H9 (cell line): ENCODE measurements at regions not wholly inside any gene's neighbourhood (a gene's known extent, or its start where the extent isn't known, plus 50 kb on each side); places are given as distances from the start of the nearest gene placed in this dataset.

ENCODE experiments used
- DNase-seq: peaks from one replicate; pipeline ENCODE4 v3.0.0-alpha.2; 2017
- H2AFZ ChIP-seq: one replicate; pipeline ENCODE4 v1.6.1; 2013; ENCODE audit warnings: mild to moderate bottlenecking, low read length, control low read depth, moderate library complexity
- H2AK5ac ChIP-seq: 2 replicates; pipeline ENCODE4 v1.6.1; 2013; ENCODE audit warnings: low read length, control low read depth, mixed read lengths; ENCODE audit not compliant: insufficient read length
- H2BK120ac ChIP-seq: one replicate; pipeline ENCODE4 v1.6.1; 2013; ENCODE audit warnings: low read depth, mild to moderate bottlenecking, low read length, control low read depth, inconsistent platforms; ENCODE audit not compliant: poor library complexity, severe bottlenecking
- H2BK12ac ChIP-seq: 2 replicates; pipeline ENCODE4 v1.6.1; 2013; ENCODE audit warnings: low read length, control low read depth, mixed read lengths, low read depth; ENCODE audit not compliant: insufficient read length
- H2BK15ac ChIP-seq: 2 replicates; pipeline ENCODE4 v1.6.1; 2013; ENCODE audit warnings: low read depth, low read length, control low read depth
- H2BK20ac ChIP-seq: one replicate; pipeline ENCODE4 v1.6.1; 2013; ENCODE audit warnings: low read depth, mild to moderate bottlenecking, low read length, control low read depth, inconsistent platforms; ENCODE audit not compliant: poor library complexity, severe bottlenecking
- H2BK5ac ChIP-seq: 2 replicates; pipeline ENCODE4 v1.6.1; 2013; ENCODE audit warnings: low read length, control low read depth, mixed read lengths; ENCODE audit not compliant: insufficient read length
- H3K14ac ChIP-seq: 2 replicates; pipeline ENCODE4 v1.6.1; 2013; ENCODE audit warnings: low read length, control low read depth; ENCODE audit not compliant: insufficient read depth
- H3K18ac ChIP-seq: 2 replicates; pipeline ENCODE4 v1.6.1; 2013; ENCODE audit warnings: low read depth, mild to moderate bottlenecking, mixed read lengths, low read length, control low read depth; ENCODE audit not compliant: insufficient read length
- H3K23ac ChIP-seq: 2 replicates; pipeline ENCODE4 v1.6.1; 2013; ENCODE audit warnings: low read length, control low read depth, mixed read lengths, low read depth; ENCODE audit not compliant: insufficient read length
- H3K23me2 ChIP-seq: 2 replicates; pipeline ENCODE4 v1.6.1; 2013; ENCODE audit warnings: low read depth, mild to moderate bottlenecking, mixed read lengths, low read length, control low read depth; ENCODE audit not compliant: insufficient read length, poor library complexity, severe bottlenecking
- H3K27ac ChIP-seq: 2 replicates; pipeline ENCODE4 v1.5.1; 2013; ENCODE audit warnings: low read length, control low read depth, mixed read lengths, low read depth; ENCODE audit not compliant: insufficient read length
- H3K27me3 ChIP-seq: 2 replicates; pipeline ENCODE4 v1.6.1; 2013; ENCODE audit warnings: low read length, control low read depth, inconsistent platforms; ENCODE audit not compliant: insufficient read depth
- H3K4ac ChIP-seq: 2 replicates; pipeline ENCODE4 v1.6.1; 2013; ENCODE audit warnings: low read depth, mild to moderate bottlenecking, control low read depth, inconsistent platforms, low read length, moderate library complexity
- H3K4me1 ChIP-seq: 2 replicates; pipeline ENCODE4 v1.6.1; 2013; ENCODE audit warnings: low read length, control low read depth, inconsistent platforms; ENCODE audit not compliant: insufficient read depth
- H3K4me2 ChIP-seq: 2 replicates; pipeline ENCODE4 v1.6.1; 2013; ENCODE audit warnings: low read length, control low read depth, mixed read lengths; ENCODE audit not compliant: insufficient read length, insufficient read depth
- H3K56ac ChIP-seq: 2 replicates; pipeline ENCODE4 v1.6.1; 2013; ENCODE audit warnings: low read depth, mild to moderate bottlenecking, mixed read lengths, low read length, control low read depth; ENCODE audit not compliant: insufficient read length
- H3K79me1 ChIP-seq: 2 replicates; pipeline ENCODE4 v1.6.1; 2013; ENCODE audit warnings: low read depth, mild to moderate bottlenecking, moderate library complexity, low read length, control low read depth, inconsistent platforms; ENCODE audit not compliant: insufficient read depth, poor library complexity, severe bottlenecking
- H3K79me2 ChIP-seq: 2 replicates; pipeline ENCODE4 v1.6.1; 2013; ENCODE audit warnings: low read length, control low read depth, inconsistent platforms; ENCODE audit not compliant: insufficient read depth
- H3K9ac ChIP-seq: 2 replicates; pipeline ENCODE4 v1.6.1; 2013; ENCODE audit warnings: low read length, control low read depth, mixed read lengths; ENCODE audit not compliant: insufficient read length; ENCODE audit errors: extremely low read depth
- H3K9me3 ChIP-seq: one replicate; pipeline ENCODE4 v1.6.1; 2013; ENCODE audit warnings: low read depth, low read length, inconsistent platforms; ENCODE audit not compliant: control insufficient read depth
- H3T11ph ChIP-seq: one replicate; pipeline ENCODE4 v1.6.1; 2013; ENCODE audit warnings: mild to moderate bottlenecking, low read length, control low read depth, inconsistent platforms
- H4K20me1 ChIP-seq: one replicate; pipeline ENCODE4 v1.6.1; 2013; ENCODE audit not compliant: control insufficient read depth, insufficient read length, insufficient read depth
- H4K5ac ChIP-seq: 2 replicates; pipeline ENCODE4 v1.6.1; 2013; ENCODE audit warnings: low read depth, mild to moderate bottlenecking, mixed read lengths, low read length, control low read depth; ENCODE audit not compliant: insufficient read length
- H4K8ac ChIP-seq: replicated peaks from 2 replicates; pipeline ENCODE4 v1.6.1; 2013; ENCODE audit warnings: low read length, control low read depth, mixed read lengths, low read depth; ENCODE audit not compliant: insufficient read length
- H4K91ac ChIP-seq: 2 replicates; pipeline ENCODE4 v1.6.1; 2013; ENCODE audit warnings: low read depth, mild to moderate bottlenecking, moderate library complexity, mixed read lengths, low read length, control low read depth; ENCODE audit not compliant: insufficient read length
- H3K27ac Mint-ChIP-seq, 3 experiments: 2 replicates in 2 of 3; 3 replicates in 1 of 3; pipeline ENCODE4 v1.8.0; 2020 to 2021; ENCODE audit warnings: mixed read lengths in 3 of 3, mild to moderate bottlenecking in 1 of 3, moderate library complexity in 1 of 3
- H3K27me3 Mint-ChIP-seq: 2 replicates; pipeline ENCODE4 v1.8.0; 2021; ENCODE audit warnings: low read depth, mild to moderate bottlenecking, moderate library complexity, mixed read lengths
- H3K36me3 Mint-ChIP-seq, 3 experiments: 2 replicates in 2 of 3; 3 replicates in 1 of 3; pipeline ENCODE4 v1.8.0; 2020 to 2021; ENCODE audit warnings: low read depth in 3 of 3, mixed read lengths in 3 of 3; ENCODE audit not compliant: insufficient read depth in 1 of 3
- H3K4me1 Mint-ChIP-seq, 2 experiments: 2 replicates each; pipeline ENCODE4 v1.8.0; 2020; ENCODE audit warnings: mixed read lengths in 2 of 2
- H3K4me3 Mint-ChIP-seq, 2 experiments: 2 replicates in 1 of 2; 3 replicates in 1 of 2; pipeline ENCODE4 v1.8.0; 2020 to 2021; ENCODE audit warnings: mild to moderate bottlenecking in 2 of 2, mixed read lengths in 2 of 2, moderate library complexity in 1 of 2
- H3K9me3 Mint-ChIP-seq, 2 experiments: 2 replicates in 1 of 2; 3 replicates in 1 of 2; pipeline ENCODE4 v1.8.0; 2020; ENCODE audit warnings: mild to moderate bottlenecking in 2 of 2, mixed read lengths in 2 of 2, moderate library complexity in 1 of 2
- WGBS: extraction: QIAGEN DNeasy Blood & Tissue Kit; methylation state at CpG from one replicate; pipeline ENCODE4 v1.1.7; 2013; ENCODE audit warnings: missing lambda C conversion rate, low lambda C conversion rate, mixed read lengths; ENCODE audit not compliant: insufficient read length; ENCODE audit errors: extremely low coverage; 5-methylcytosine and 5-hydroxymethylcytosine counted together
- TF ChIP-seq, protein P1 (sequence below): fragments of 200-600 bp; sonication (generic); conservative IDR thresholded peaks from 3 replicates; pipeline ENCODE4 v1.8.0; 2021; ENCODE audit warnings: antibody characterized with exemption, mild to moderate bottlenecking

DNA sequence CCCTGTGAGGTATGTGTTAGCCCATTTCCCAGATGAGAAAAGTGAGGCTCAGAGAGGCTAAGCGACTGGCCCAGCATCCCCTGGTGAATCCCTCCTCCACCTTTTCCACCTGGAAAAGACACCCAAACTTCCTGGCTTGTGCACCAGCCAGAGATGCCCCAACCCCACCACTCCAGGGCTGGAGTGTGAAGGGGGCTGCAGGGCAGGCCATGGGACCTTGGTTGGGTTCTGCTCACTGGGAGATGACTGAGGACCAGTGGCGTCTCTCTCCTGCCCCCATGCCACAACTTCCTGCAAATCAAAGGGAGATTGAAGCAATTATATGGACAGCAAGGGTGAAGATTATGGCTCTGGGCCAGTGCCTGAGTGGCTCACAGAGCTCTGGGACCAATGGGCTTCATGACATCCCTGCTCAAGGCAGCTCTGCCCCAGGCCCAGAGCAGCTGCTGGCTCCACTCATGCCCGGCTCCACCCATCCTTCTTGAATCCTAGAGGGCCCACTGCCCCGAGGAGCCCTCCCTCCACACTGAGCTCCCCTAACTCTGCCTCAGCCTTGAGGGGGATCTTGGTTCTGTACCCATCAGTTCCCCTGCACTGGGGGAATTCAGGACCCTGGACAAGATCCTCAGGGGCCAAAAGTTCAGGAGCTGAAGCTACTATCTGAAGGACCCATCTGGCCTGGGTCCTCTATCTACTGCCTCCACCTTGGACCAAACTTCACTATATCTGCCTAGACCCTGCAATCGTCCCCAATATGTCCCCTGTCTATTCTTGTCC, 416.9 kb downstream of the PTPRU start:
- H4K91ac ChIP-seq = no peak overlapping the region
- H3K23ac ChIP-seq = no peak overlapping the region
- TF ChIP-seq, protein P1, sequence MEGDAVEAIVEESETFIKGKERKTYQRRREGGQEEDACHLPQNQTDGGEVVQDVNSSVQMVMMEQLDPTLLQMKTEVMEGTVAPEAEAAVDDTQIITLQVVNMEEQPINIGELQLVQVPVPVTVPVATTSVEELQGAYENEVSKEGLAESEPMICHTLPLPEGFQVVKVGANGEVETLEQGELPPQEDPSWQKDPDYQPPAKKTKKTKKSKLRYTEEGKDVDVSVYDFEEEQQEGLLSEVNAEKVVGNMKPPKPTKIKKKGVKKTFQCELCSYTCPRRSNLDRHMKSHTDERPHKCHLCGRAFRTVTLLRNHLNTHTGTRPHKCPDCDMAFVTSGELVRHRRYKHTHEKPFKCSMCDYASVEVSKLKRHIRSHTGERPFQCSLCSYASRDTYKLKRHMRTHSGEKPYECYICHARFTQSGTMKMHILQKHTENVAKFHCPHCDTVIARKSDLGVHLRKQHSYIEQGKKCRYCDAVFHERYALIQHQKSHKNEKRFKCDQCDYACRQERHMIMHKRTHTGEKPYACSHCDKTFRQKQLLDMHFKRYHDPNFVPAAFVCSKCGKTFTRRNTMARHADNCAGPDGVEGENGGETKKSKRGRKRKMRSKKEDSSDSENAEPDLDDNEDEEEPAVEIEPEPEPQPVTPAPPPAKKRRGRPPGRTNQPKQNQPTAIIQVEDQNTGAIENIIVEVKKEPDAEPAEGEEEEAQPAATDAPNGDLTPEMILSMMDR = no peak
- Mint-ChIP-seq H3K4me1 (peaks cover 9 to 11% of the 10 kb centered on the region in 2 experiments), H3K4me3 (no peak overlapping the region), H3K9me3 (peaks cover 0 to 3% of the 10 kb centered on the region in 2 experiments; a peak in 1 of 5 replicates), H3K36me3 (peaks cover 0 to 3% (median 0%) of the 10 kb centered on the region in 3 experiments; a peak in 2 of 7 replicates), H3K27ac (no peak overlapping the region; a peak in 1 of 7 replicates), H3K27me3 (no peaks in the 10 kb centered on the region; the same call in 1 of the 2 replicates)
- WGBS = no CpG with 5 or more reads among the region's 5 CpGs
- H3K56ac ChIP-seq = no peak overlapping the region
- no peak overlapping the region for H2BK12ac ChIP-seq
- no peak overlapping the region for H3T11ph ChIP-seq
- no peaks in the 10 kb centered on the region for H4K20me1 ChIP-seq
- H3K18ac ChIP-seq = no peak overlapping the region
- no peak overlapping the region for H2BK20ac ChIP-seq
- no peak overlapping the region for H2BK120ac ChIP-seq
- H3K79me1 ChIP-seq = no peaks in the 10 kb centered on the region
- H3K27me3 ChIP-seq = no peaks in the 10 kb centered on the region
- no peak overlapping the region for H4K8ac ChIP-seq
- no peak overlapping the region for H3K27ac ChIP-seq
- no peak overlapping the region for H4K5ac ChIP-seq
- no peaks in the 10 kb centered on the region for H3K9me3 ChIP-seq
- no peak overlapping the region for H3K9ac ChIP-seq
- H2BK15ac ChIP-seq = no peak overlapping the region
- no peak overlapping the region for H3K4me2 ChIP-seq
- H3K4ac ChIP-seq = no peak overlapping the region
- peak; percentile 20 for DNase-seq
- no peak overlapping the region for H3K14ac ChIP-seq
- no peak overlapping the region for H2AFZ ChIP-seq
- H2BK5ac ChIP-seq = no peak overlapping the region
- no peaks in the 10 kb centered on the region for H3K4me1 ChIP-seq
- H3K23me2 ChIP-seq = no peaks in the 10 kb centered on the region
- H3K79me2 ChIP-seq = no peaks in the 10 kb centered on the region
- H2AK5ac ChIP-seq = no peak overlapping the region
